ENCODE measurements at regions not wholly inside any gene's neighbourhood (a gene's known extent, or its start where the extent isn't known, plus 50 kb on each side); places are given as distances from the start of the nearest gene placed in this dataset.

- in situ Hi-C loops (cut with HindIII; ENCODE audit: low sequenced_read_pairs) = no loop called here
Observed at GRCh38 chr6:6834356-6835222, 246.1 kb downstream of the LY86 start.

DNA sequence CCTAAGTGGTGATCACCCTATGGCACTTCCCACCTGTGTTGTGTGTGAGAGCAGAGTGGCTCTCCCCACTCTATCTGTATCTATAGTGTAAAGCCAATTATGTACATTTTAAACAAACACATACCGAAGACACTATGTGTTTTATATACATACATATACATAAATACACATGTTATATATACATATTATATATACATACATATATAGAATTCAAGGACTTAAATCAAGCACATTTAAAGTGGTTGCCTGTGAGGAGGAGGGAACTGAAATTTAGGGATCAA lies 246.6 kb downstream of the LY86 start:
- in situ Hi-C loops (cut with HindIII; ENCODE audit: low sequenced_read_pairs) = no loop called here

GRCh38 chr6:6836609-6837406 lies 248.3 kb downstream of the LY86 start:
- in situ Hi-C loops (cut with HindIII; ENCODE audit: low sequenced_read_pairs) = no loop called here

- in situ Hi-C loops (cut with HindIII; ENCODE audit: low sequenced_read_pairs) = no loop called here
Observed at GRCh38 chr6:6837541-6838080, 249.1 kb downstream of the LY86 start.

DNA sequence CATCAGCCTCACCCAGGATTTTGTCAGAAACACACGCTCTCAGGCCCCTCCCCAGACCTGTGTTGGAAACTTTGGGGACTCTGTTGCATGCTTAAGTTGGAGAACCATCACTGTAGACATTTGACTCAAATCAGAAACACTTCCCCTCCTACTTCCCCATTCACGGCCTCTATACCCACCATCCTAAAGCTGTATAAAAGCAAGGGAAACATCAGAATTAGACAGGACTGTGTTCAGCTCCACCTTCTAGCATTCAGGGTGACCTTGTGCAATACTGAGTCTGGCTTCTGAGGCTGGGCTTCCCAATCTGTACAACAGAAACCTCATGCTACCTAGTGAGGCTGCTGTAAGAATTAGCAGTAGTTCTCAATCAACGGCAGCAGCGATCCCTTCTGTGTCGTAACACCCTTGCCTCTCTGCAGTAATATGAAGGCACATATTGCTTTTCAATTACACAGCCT lies 252.3 kb downstream of the LY86 start:
- in situ Hi-C loops (cut with HindIII; ENCODE audit: low sequenced_read_pairs) = loop anchor here (5.0 kb wide), 1 partner anchor 39 kb away; no protein-coding TSS in a partner anchor

- in situ Hi-C loops (cut with HindIII; ENCODE audit: low sequenced_read_pairs) = loop anchor here (5.0 kb wide), 1 partner anchor 39 kb away; no protein-coding TSS in a partner anchor
Observed at GRCh38 chr6:6841571-6841970, 253.1 kb downstream of the LY86 start.

- in situ Hi-C loops (cut with HindIII; ENCODE audit: low sequenced_read_pairs) = loop anchor here (5.0 kb wide), 1 partner anchor 40 kb away; no protein-coding TSS in a partner anchor
Observed at GRCh38 chr6:6842291-6842690, 253.8 kb downstream of the LY86 start.

DNA sequence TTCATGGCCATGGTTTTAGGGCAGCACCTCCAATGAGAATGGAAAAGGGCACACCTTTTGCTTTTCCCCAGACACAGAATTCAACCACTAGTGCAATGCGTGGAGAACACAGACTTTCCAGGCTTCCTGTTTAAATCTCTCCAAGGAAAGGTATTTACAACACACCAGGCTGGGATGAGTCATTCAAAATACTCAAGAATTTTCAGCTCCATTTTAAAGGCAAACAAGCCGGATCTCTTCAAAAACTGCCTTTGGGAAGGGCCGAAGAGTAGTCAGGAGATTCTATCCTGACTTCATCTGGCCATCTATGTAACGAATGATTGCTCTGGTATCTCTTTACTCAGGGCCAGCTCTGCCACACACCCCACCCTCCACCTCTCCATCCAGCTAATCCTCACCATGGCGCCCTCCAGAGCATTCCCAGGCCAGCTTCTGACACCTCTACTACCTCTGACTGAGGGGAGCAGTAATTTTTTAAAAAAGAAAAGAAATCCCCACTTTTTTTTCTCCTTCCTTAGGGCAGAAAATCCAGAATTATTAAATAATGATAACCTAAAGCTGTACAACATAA lies 254.6 kb downstream of the LY86 start:
- in situ Hi-C loops (cut with HindIII; ENCODE audit: low sequenced_read_pairs) = loop anchor here (5.0 kb wide), 1 partner anchor 41 kb away; no protein-coding TSS in a partner anchor

DNA sequence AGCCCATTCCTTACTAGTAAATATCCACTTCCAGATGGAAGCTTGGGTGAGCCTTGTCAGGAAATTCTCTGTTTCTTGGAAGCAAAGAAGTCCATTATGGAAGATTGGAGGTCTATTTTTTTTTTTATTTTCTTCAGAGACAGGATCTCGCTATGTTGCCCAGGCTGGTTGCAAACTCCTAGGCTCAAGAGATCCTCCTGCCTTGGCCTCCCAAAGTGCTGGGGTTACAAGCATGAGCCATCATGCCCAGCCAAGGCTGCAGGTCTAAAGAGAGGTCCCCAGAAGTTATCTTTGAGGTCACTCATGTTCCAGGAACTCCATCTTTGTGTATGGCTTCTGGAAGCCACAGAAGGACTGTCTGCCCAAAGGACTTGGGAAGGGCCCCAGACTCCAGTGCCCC lies 255.3 kb downstream of the LY86 start:
- in situ Hi-C loops (cut with HindIII; ENCODE audit: low sequenced_read_pairs) = loop anchor here (5.0 kb wide), 1 partner anchor 41 kb away; no protein-coding TSS in a partner anchor

- in situ Hi-C loops (cut with HindIII; ENCODE audit: low sequenced_read_pairs) = loop anchor here (5.0 kb wide), 1 partner anchor 42 kb away; no protein-coding TSS in a partner anchor
Observed at GRCh38 chr6:6844530-6844929, 256.0 kb downstream of the LY86 start.

DNA sequence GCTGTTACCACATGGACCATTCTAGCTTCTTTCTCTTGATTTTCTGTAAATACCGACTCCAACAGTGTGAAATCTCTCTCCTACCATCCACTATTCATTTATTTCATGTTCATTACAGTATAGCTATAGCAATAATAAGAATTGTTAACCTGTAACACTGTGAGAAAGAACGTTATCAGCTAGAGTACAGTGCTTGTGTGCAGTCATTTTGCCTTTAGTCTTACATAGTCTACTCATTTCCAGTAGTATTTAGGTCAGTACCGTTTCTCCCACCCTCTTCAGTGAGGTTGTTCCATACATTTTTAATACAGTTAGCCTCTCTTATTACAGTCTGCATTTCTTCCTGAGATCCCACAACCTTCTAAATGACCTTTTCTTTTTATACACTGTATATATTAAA lies 257.1 kb downstream of the LY86 start:
- in situ Hi-C loops (cut with HindIII; ENCODE audit: low sequenced_read_pairs) = no loop called here

GRCh38 chr6:6847591-6847990 lies 259.1 kb downstream of the LY86 start:
- in situ Hi-C loops (cut with HindIII; ENCODE audit: low sequenced_read_pairs) = no loop called here

- in situ Hi-C loops (cut with HindIII; ENCODE audit: low sequenced_read_pairs) = no loop called here
Observed at GRCh38 chr6:6851059-6851948, 256.5 kb upstream of the RREB1 start.

DNA sequence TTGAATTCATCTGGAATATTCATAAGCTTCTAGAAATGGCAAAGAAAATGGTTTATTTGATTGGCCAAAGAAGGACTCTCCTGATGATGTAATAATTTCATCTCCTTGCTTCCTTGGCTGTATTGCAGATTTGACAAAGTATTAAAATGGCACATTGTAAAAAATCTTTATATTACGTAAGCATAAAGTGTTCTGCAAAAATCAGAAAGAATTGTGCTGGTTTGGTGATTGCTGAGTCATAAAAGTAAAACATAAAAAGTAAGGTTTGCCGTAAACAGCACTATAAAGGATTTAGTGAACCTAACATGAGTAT lies 255.9 kb upstream of the RREB1 start:
- in situ Hi-C loops (cut with HindIII; ENCODE audit: low sequenced_read_pairs) = no loop called here

DNA sequence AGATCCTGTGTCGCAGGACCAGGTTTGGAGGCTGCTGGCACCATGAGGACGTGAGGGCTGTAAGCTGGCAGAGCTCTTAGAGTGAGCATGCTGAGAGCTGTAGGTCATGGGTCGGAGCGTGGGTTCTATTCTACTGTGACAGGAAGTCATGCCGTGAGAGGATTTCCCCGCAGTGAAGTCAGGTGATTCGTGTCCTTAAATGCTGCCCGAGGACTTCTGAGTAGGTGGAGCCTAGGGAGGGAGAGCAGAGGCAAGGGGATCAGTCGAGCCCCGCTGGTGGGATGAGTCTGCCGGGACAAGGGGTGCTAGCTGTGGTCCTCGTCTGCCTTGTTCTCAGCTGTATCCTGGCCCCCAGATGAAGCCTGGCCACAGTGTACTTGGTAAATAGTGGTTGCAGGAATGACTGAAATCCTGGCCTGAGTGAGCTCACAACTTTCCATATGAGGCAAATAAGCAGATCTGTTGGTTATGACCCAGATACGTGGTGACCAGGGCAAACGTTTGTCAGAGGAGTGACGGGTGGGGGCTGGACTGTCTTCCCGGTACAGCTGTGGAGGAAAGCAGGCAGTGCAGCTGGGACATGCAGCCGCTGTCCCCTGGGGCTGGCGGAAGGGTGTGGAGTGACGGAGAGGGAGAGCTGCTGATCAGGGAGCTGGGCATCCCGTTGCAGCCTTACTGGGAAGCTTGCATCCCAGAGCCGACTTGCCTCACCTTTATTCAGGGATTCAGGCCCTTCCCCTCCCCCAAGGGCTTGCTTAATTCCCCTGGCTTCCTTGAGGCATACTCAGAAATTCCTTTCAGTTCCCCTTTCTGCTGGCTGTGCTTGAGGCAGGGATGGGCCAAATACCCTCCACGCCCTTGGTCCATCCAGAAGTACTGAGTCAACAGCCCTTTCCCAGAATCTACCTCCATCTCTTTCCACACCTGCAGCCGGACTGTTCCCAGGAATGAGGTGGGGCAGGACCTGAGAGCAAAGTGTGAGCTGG lies 250.9 kb upstream of the RREB1 start:
- in situ Hi-C loops (cut with HindIII; ENCODE audit: low sequenced_read_pairs) = no loop called here

GRCh38 chr6:6857528-6857927 lies 250.2 kb upstream of the RREB1 start:
- in situ Hi-C loops (cut with HindIII; ENCODE audit: low sequenced_read_pairs) = no loop called here

- in situ Hi-C loops (cut with HindIII; ENCODE audit: low sequenced_read_pairs) = no loop called here
Observed at GRCh38 chr6:6858533-6858982, 249.2 kb upstream of the RREB1 start.

DNA sequence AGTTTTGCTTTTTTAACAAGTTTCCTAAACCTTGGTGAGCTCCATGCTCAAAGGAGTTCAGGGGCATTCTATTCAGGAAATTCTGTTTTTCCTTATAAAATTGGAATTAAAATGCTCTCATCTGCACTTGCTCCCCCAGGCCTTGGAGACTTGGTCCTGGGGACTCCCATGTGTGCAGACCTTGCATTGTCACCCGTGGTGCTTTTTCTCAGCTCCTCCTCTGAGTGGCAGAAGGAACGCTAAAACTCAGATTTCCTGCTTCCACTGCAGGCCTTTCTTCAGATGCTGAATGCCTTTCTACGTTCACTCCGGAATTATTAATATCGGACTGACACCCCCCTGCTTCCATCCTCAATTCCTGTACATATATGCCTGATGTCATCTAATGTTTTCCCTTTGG lies 248.7 kb upstream of the RREB1 start:
- in situ Hi-C loops (cut with HindIII; ENCODE audit: low sequenced_read_pairs) = no loop called here

DNA sequence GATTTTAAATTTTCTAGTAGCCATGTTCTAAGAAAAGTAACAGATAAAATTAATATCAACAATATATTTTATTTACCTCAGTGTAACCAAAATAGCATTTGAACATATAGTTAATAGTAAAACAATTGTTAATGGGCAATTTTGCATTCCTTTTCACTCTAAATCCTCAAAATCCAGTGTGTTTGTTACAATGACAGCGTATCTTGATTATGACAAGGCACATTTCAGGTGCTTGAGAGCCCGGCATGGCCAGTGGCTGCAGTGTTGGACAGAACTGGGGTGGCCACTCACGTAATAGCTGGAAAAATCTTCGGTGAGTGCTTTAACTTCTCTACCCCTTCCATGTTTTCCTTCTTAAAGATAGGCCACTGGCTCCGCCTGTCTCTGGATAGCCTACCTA lies 248.0 kb upstream of the RREB1 start:
- in situ Hi-C loops (cut with HindIII; ENCODE audit: low sequenced_read_pairs) = no loop called here
